GM21360 (cell line): ENCODE measurements at regions not wholly inside any gene's neighbourhood (a gene's known extent, or its start where the extent isn't known, plus 50 kb on each side); places are given as distances from the start of the nearest gene placed in this dataset.

Experiments
- ATAC-seq: cut with Tn5 transposase; IDR thresholded peaks from one replicate; pipeline ENCODE4 v1.9.1; 2021; ENCODE audit warnings: mild to moderate bottlenecking, moderate library complexity; ENCODE audit not compliant: unreplicated experiment

DNA sequence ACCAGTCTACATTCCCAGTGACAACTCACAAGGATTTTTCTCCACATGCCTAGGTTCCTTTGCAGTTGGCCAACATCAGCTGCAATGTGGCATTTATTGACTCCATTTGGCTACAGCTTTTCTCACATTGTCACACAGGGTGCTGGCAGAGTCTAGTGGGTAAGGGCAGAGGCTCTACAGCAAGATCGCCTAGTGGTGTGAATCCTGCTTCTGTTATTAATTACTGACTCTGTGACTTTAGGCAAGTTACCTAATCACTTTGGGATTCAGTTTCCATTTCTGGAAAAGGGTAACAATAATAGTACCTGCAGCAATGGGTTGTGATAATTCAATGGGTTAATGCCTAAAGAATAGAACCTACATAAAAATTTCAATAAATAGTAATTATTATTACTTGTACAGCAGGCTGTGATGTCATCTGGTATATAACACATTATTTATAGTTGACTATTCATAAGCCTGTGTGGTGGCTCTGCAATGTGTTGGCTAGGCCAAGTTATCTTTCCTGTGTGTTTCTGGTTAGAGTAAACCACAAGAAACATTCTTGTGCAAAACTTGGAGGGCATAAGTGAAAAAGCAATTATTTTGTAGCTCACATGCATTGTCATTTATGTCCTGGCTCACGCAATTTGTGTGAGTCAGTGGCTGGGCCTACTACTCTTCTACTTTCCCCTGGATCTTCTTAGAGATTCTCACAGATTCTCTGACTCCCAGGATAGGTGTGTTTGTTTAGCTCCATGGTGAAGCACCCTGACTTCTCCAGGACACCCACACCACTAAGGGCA is 59.5 kb downstream of the PTGS2 start:
- peak; percentile 49 for ATAC-seq

DNA sequence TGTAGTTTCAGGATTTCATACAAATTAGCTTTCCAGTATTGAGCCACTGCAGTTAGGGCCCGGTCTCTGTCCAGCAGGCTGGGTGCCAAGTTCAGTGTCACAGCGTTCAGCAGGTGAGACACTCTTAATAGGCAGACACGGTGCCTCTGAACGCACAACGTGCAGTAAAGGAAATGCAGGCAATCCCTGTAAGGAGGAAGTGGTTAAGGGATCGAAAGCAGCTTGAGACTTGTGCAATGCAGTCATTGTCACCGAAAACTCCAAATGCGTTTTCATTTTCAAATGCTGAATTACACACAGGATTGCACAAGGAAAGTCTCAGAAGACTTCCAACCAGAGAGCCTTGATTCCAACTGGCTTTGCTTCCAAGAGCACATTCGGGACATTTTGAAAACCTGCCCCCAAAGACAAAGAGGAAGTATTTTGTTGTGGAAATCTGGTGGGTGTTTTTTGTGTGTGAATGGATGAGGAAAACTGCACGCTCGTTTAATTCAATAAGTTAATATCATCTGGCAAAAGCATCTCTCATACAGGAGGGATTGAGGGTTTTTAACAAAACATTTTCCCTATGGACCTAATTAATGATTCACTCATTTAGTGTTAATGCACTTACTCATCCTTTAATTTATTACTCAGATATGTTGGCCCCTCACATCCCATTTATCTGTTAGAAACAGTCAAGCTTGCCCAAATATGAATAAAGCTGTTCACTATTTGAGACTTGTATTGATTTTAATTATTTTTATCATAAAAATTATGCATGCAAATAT is 61.6 kb downstream of the PTGS2 start:
- peak; percentile 98 for ATAC-seq

DNA sequence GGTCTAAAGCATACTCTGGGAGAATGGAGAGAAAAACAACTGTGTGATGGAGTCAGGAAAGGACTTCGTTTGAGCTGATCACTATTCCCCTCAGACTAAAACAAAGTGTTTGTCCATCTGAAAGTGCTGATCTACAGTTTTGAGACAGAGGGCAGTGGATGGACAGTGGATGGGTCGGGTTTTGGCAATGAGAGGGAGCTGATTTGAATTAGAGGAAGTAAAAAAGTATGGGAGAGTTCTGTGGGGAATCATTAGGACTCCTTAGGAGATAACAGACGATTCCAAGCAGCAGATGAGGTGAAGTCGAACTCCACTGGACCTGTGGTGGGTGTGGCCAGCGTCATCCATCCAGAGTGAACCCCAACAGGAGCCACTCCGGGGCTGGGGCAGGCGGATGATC is 62.3 kb downstream of the PTGS2 start:
- ATAC-seq, result peak; percentile 2

DNA sequence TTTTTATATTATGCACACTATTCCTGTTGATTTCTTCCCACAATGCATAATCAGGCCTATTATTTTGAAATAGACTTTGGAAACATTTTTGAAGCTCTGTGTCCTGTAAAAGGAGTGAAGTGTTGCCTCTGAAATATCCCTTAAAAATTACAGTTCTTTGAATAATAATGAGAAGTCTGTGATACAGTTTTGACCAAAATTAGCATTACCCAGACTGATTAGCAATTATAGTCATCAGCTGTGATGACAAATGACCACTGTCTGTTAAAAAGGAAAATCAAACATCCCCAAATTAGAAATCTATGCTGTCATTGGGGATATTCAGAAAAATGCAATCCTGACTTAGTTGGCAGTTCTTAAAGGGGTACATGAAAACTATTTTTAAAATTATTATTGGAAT is 63.7 kb downstream of the PTGS2 start:
- no peak for ATAC-seq

DNA sequence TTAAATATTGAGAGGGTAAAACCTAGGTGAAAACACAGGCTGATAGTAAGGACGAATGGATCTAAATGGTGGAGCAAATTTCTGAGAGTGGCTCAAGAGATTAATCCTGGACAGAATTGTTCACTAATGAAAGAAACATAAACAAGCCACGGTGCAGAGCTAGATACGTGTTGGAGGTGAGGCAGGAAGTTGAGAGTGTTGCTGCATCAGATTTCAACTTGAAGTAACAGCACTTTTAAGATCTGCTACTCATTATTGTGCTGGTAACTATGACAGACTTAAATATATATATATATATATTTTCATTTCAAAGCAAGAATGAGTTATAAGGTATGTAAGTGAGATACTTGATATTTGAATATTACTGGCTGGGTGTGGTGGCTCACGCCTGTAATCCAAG is 64.9 kb downstream of the PTGS2 start:
- no peak for ATAC-seq

DNA sequence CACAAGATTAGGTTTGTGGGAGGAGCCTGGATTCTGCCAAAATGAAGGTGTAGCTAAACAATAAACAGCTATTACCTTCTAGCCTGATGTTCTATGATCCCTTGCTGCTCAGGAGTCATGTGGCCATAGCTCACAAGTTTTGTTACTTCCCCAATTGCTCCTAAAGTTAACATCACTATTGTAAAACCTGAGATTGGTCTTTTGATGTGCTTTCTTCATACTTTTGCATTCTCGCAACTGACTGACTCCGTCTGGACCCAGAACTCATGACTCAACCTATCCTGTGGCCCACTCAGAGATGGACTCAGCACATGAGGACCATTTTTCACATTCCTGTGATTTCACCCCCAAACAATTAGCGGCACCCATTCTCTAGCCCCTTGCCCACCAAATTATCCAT is 69.1 kb downstream of the PTGS2 start:
- ATAC-seq, result no peak

DNA sequence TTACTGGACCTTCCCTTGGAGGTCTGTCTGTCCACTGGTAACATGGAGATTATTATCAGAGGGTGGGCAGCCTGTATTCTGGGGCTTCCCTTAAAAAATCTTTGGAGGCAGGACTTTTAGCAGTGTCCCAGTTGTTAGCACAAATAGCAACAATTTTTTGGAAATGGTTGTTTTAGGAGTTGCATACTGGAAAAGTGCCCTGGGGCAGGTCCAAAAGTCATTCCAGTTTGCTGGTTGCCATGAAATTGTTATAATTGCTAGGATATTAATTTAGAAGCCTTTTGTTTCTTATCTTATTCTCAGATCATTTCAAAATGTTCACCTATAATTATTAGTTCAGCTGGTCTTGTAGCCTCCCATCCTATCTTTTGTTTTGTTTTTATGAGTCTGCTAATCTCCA is 71.0 kb downstream of the PTGS2 start:
- ATAC-seq, result no peak

DNA sequence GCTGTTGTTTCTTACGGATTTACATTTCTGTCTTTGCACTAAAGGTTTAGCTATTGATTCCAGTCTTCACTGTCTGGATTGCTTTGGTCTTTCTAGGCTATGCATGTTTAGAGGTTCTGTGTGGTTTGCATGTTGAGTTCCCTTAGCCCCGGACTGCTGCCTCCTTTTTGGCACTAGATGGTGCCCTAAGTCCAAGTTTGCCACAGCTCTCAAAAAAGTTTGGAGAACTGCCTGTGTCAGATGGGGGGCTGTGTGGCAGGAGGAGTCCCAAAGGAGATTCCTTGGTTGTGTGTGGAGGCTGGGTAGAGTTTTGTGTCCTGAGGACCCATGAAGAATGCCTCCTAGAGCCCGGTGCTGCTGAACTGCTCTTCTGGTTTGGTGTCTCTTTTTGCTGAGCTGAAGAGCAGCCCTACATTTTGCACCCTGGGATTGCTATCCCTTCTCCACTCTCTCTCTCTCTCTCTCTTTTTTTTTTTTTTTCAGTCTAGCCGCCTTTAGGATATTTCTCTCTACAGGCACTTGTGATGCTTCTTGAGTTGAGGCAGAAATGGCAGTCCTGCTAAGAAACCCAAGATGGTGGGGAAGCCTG is 74.4 kb downstream of the PTGS2 start:
- ATAC-seq, result peak; percentile 80

DNA sequence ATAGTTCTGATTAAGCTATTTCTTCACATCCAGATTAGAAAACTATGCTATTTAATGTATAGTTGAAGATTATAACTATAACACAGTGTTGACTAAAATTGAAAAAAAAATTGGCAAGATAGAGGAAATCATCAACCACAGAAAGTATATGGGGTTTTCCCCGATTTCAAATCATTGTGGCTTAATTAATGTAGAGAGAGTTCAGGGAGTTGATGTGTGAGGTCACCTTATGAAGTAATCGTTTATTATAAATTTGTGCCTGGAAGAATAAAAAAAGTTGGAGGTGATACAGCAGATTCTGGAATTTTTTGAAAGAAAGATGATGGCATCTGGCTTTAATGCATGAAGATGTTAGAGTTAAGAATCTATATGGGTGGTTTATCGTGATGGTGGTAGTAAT is 84.3 kb downstream of the PTGS2 start:
- ATAC-seq, result peak; percentile 52

DNA sequence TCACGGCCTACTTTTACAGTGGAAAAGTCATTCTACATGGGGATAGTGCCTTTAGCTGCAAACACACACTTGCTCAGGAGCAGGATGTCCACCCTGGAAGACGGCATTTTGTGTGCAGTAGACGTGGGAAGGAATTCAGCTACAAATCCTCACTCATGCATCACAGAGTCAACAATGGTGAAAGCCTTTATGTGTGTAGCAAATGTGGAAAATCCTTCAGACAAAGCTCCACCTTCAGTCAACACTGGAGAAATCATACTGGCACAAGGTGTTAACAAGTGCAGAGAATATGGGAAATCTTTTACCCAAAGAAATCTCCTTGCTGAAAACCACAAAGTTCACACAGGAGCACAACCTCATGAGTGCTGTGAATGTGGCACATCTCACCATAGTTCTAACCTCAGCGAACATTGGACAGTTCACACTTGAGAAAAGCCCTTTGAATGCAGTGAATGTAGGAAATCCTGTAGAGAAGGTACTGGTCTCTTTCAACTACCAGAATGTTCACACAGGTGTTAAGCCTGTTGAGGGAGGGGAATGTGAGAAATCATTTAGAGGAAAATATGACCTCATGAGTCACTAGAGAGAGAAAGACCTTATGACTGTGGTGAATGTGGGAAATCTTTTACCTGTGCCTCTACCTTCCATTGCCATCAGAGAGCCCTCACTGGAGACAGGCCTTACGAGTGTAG is 101.8 kb downstream of the PTGS2 start:
- ATAC-seq, result no peak

DNA sequence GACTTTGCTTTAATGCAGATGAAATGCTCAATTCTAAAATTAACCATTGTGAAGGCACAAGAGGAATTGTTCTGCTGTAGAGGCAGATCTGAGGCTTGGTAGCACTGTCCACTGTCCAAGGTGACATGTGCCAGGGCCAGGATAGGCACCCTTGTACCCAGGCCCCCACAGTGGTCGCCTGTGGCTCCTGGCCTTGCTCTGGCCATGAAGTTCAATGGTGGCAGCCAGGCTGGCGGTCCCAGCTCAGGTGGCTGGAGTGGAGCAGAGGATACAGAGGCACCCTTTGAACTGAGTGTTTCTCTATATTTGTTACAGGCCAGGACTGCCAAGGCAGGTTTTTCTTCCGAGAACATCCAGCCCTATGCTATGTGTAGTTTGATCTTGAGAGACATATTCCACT is 102.6 kb downstream of the PTGS2 start:
- no peak for ATAC-seq

DNA sequence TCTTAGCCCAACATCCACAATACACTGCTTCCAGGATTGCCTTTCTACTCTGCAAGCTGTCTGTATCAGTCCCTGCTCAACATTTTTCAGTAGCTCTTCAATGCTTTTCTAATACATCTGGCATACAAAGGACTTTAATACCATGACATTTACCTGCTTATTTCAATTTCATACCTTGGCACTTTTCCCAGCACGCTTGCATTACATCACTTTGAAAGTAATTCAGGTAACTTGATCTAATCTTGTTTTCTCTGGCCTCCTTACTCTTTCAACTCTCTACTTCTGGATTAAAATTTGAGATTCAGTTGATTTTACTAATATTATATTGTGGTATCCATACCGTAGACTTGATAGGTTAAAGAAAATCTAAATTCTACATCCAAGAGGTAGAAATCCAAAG is 103.0 kb downstream of the PTGS2 start:
- ATAC-seq, result no peak

DNA sequence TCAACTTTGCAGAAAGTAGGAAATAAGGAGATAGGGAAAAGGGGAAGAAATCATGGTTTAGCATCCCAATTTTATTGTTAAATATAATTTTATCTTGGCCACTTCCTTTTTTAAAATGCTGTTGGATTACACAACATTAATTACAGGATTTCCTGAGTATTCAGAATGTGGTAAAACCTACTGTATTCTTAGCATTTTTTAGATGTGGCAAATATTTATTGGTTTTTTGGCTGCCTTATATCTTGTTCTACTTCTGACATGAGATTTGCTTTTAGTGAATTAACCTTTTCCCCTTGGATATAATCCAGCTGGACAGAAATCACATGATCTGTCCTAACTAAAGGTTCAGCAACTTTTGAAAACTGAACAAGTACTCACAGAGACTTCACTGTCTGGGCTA is 104.9 kb downstream of the PTGS2 start:
- ATAC-seq, result no peak

DNA sequence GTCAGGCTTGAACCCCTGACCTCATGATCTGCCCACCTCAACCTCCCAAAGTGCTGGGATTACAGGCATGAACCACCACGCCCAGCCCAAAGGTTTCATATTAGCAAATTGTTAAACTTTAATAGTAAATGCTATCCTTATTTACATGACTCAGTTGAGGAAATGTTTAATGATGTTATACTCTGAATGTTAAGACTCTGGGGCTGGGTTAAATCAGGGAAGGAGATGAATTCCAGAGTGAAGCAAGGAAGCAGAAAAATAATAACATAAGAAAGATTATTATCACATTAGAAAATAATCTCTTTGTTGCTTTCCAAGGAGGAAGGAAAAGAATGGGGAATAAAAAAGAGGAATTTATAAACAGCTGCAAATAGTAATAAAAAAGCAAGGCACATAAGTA is 105.3 kb downstream of the PTGS2 start:
- no peak for ATAC-seq

DNA sequence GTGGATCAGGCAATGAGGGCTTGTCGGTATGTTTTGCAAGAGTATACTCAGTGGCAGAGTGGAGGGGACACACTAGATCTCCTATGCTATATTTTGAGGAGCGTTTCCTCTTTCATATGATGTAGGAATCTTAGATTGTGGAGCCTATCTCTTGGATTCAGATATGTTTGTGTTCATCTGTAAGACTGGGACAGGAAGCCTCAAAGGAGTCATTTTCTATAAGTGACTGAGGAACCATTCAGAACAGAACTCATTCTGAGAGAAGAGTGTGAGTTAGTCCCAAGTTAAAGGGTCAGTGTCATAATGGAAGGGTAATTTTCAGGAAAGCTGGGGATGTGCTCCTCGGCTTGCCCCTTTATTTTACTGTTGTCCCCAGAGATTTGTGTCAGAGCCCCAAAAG is 107.7 kb downstream of the PTGS2 start:
- ATAC-seq, result no peak

DNA sequence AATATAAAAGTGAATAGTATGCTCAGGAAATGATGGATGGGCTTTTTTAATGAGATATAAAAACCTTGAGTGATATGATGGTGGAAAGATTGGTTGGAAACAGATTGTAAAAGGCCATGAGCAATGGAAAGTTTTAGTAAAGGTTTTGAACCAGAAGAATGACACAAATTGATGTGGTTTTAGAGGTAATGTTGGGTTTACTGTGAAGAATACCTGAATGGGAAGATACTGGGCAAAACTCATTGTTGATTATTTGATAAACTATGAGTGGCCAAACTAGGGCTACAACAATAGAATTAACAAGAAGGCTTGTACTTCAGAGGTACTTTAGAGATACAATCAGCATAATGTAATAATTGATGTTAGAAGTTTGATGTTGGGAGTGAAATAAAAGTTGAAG is 108.5 kb downstream of the PTGS2 start:
- ATAC-seq, result no peak

DNA sequence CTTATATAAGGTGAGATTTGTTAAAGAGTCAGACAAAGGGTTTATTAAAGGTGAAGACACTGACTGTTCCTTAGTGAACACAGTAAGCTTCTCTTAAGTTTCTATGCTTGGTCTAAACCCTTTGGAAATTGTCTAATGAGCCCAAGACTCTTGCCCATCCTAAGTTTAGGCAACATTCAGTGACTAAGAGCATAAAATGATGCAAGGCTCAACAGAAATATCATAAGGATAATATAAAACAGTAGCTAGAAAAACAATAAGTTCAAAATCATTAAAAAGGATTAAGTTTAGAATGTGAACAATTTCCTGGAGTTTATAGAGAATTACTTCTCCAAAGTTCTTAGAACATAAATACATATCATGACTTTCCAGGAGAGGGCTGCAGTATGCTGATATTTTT is 108.9 kb upstream of the PDC start:
- no peak for ATAC-seq

DNA sequence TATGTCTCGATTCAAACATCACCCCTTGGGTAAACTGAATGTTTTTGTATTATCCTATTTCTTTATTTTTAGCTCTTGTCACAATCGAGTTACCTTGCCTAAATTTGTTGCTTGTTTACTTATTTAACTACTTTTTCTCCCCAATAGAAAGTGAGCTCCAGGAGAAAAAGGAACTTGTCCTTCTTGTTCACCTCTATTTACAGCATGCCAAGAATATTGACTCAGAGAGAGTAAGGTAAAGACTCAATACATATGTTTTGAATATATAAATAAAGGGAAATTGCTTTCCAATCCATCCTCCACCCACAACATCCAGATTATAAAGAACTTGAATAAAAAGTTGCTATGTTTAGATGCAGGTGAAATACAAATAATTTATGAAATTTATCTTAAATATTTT is 107.3 kb upstream of the PDC start:
- no peak for ATAC-seq

DNA sequence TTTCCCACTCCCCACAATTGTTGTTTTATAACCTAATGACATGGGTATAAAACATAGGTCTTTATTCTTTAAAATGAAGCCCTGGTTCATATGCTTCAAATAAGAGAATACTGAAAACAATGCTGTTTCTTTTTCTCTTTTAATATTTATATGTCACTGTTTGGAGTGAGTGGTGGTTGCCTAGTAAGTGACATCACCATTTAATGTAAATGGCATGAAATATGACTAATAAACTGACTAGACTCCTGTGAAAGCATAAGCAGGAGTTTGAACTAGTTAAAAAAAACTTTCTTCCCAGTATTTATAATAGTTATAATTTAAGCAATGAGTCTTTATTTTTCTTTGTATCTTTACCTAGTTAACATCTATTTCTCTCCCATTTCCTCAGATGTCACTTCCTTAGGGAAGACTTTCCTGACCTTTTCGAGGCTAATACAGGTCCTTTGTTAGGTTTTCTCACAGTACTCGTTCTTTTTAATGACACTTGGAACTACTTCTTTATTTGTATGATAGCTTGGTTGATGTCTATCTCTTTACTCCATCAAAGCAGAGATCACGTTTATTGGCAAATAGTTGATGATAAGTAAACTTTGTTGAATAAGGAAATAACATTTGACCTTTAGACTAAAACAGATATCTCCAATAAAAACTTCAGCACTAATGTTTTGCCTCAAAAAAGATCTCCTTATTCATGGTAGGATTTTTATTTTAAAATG is 105.4 kb upstream of the PDC start:
- no peak for ATAC-seq

DNA sequence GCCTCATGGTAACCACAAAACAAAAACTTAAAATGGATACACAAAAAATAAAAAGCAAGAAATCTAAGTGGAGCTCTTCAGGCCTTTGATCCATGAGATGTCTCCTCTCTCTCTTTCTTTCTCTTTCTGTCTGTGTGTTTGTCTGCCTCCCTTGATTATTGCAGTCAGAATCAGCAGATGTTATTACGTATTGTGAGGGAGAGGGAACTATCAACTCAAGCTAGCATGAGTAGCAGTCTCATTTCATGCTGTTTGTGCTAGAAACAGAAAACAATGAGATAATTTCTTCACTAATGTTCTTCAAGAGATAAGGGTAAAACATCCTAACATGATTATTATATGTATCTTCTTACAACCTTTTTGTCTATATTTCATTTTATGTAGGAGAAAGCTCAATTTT is 103.7 kb upstream of the PDC start:
- no peak for ATAC-seq

DNA sequence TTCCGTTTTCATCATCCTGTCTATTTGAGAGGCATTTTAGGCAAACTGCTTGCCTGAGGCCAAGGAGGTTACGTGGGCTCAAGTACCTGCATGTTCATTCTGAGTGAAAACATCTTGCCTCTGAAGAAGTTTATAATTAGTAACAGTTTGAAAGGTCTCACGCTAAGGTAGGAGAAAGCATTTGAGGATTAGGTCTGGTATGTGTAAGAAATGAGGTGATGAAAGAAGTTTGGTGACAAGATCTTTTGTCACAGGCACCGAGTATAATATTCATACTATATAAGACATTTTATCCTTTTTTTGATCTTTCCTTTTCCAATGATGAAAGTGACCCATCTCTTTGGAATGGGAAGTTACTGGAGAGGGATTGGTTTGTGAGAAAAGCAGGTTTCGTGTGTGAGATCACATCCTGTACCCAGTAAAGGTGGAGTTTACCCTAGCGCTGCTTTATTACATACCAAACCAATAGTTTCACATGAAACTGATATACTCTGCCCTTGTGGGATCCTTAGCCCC is 98.7 kb upstream of the PDC start:
- ATAC-seq, result no peak
